ENCODE measurements at regions not wholly inside any gene's neighbourhood (a gene's known extent, or its start where the extent isn't known, plus 50 kb on each side); places are given as distances from the start of the nearest gene placed in this dataset.

DNA sequence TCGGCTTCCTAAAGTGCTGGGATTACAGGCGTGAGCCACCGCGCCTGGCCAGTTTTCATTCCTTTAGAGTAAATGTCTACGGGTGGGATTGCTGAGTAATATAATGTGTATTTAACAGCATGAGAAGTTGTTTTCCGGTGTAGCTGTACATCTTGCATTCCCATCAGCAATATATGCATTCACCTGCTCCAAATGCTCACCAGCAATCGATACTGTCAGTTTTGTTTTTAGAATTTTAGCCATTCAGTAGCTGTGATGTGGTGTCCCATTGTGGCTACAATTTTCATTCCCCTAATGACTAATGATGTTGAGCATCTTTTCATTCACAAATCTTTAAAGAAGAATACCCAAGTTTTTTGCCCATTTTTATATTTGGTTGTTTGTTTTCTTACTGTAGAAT, 134.8 kb upstream of the RGMA start:
- H3K27me3 ChIP-seq = no peaks in the 10 kb centered on the region
- no peak for DNase-seq (ENCODE audit: low spot score)
- H3K79me2 ChIP-seq = no peaks in the 10 kb centered on the region
- TF ChIP-seq EZH2phosphoT487 (IDR thresholded peaks at IDR 0.05; ENCODE audit: low read depth, severe bottlenecking, unreplicated experiment) = no peak
- TF ChIP-seq EZH2 (IDR thresholded peaks at IDR 0.05; ENCODE audit: borderline replicate concordance) = no peak
- TF ChIP-seq, protein P1, sequence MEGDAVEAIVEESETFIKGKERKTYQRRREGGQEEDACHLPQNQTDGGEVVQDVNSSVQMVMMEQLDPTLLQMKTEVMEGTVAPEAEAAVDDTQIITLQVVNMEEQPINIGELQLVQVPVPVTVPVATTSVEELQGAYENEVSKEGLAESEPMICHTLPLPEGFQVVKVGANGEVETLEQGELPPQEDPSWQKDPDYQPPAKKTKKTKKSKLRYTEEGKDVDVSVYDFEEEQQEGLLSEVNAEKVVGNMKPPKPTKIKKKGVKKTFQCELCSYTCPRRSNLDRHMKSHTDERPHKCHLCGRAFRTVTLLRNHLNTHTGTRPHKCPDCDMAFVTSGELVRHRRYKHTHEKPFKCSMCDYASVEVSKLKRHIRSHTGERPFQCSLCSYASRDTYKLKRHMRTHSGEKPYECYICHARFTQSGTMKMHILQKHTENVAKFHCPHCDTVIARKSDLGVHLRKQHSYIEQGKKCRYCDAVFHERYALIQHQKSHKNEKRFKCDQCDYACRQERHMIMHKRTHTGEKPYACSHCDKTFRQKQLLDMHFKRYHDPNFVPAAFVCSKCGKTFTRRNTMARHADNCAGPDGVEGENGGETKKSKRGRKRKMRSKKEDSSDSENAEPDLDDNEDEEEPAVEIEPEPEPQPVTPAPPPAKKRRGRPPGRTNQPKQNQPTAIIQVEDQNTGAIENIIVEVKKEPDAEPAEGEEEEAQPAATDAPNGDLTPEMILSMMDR (IDR thresholded peaks at IDR 0.05; ENCODE audit: poor library complexity) = no peak
- H4K20me1 ChIP-seq (ENCODE audit: insufficient read depth, poor library complexity, severe bottlenecking) = no peaks in the 10 kb centered on the region
- H3K27ac ChIP-seq = no peak overlapping the region
- 96% methylated on average over 7 of the region's 7 CpGs for WGBS (ENCODE audit: low lambda C conversion rate, missing lambda C conversion rate)
- H3K9me2 ChIP-seq (replicated peaks; ENCODE audit: insufficient read depth) = no peaks in the 10 kb centered on the region
- no peaks in the 10 kb centered on the region for H3K36me3 ChIP-seq (replicated peaks; ENCODE audit: insufficient read depth, low read depth)
- H3K4me1 ChIP-seq (ENCODE audit: insufficient read depth) = no peaks in the 10 kb centered on the region
- H2AFZ ChIP-seq = no peak overlapping the region
- H3K4me2 ChIP-seq = no peak overlapping the region
- no peak overlapping the region for H3K4me3 ChIP-seq
- no peaks in the 10 kb centered on the region for H3K9me3 ChIP-seq (ENCODE audit: low read depth)

DNA sequence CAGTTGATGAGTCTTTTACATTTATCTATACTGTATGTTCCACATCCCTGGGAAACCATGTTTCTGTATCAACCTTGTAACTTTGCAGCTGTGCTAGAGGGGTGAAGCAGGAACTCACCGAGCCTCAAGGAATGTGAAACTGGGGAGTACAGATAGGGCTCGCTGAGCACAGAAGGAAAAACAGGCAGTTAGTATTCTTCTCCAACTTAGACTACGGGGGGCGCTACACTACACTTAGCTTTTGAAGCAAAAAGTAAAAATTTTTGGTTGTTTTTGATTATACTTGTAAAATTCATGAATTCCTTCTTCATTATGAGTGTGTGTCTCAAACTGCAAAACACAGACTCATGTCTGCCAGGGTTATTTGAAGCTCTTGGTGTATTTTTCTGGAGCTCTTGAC, 132.7 kb upstream of the RGMA start:
- Histone ChIP-seq H3K4me1 (ENCODE audit: insufficient read depth) (no peaks in the 10 kb centered on the region), H3K4me2 (no peak overlapping the region), H3K36me3 (replicated peaks; ENCODE audit: insufficient read depth, low read depth) (no peaks in the 10 kb centered on the region), H3K4me3 (no peak overlapping the region), H3K27me3 (no peaks in the 10 kb centered on the region), H3K27ac (no peak overlapping the region), H2AFZ (no peak overlapping the region), H4K20me1 (ENCODE audit: insufficient read depth, poor library complexity, severe bottlenecking) (no peaks in the 10 kb centered on the region), H3K9me2 (replicated peaks; ENCODE audit: insufficient read depth) (no peaks in the 10 kb centered on the region), H3K9me3 (ENCODE audit: low read depth) (no peaks in the 10 kb centered on the region), H3K79me2 (no peaks in the 10 kb centered on the region)
- TF ChIP-seq, protein P1 (IDR thresholded peaks at IDR 0.05; ENCODE audit: poor library complexity) = no peak
- TF ChIP-seq EZH2phosphoT487 (IDR thresholded peaks at IDR 0.05; ENCODE audit: low read depth, severe bottlenecking, unreplicated experiment) (no peak), EZH2 (IDR thresholded peaks at IDR 0.05; ENCODE audit: borderline replicate concordance) (no peak)
- DNase-seq (ENCODE audit: low spot score) = no peak
- WGBS (ENCODE audit: low lambda C conversion rate, missing lambda C conversion rate) = 60% methylated on average over 4 of the region's 4 CpGs

DNA sequence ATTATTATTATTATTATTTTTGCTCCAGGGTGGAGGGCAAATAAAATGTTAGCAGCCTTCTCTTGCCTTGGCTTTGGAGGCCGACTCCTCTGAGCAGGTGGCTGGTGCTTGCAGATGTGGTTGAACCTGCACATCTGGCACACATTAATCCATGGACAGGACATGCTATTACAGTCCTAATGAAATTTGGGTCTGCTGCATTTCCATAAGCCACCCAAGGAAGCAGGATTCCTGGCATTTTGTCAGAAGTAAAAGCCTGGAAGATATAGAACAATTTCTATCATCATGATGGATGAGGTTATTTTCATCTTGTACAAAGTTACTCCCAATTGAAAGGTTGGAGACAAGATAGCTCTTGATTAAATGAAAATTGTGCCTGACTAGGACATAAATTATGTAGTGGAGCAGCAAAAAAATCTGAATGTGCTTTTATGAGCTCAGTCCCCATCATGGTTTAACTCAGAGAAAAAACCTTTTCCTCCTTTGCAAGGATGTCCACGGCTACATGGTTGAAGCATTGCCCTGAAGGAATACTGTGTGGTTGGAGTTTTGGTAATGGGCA, 130.9 kb upstream of the RGMA start:
- H3K79me2 ChIP-seq = no peaks in the 10 kb centered on the region
- H3K9me2 ChIP-seq (replicated peaks; ENCODE audit: insufficient read depth) = no peaks in the 10 kb centered on the region
- no peak overlapping the region for H3K4me2 ChIP-seq
- H3K4me3 ChIP-seq = no peak overlapping the region
- H3K27ac ChIP-seq = no peak overlapping the region
- no peaks in the 10 kb centered on the region for H3K9me3 ChIP-seq (ENCODE audit: low read depth)
- H3K4me1 ChIP-seq (ENCODE audit: insufficient read depth) = no peaks in the 10 kb centered on the region
- TF ChIP-seq EZH2phosphoT487 (IDR thresholded peaks at IDR 0.05; ENCODE audit: low read depth, severe bottlenecking, unreplicated experiment) (no peak), EZH2 (IDR thresholded peaks at IDR 0.05; ENCODE audit: borderline replicate concordance) (no peak)
- TF ChIP-seq, protein P1 (IDR thresholded peaks at IDR 0.05; ENCODE audit: poor library complexity) = no peak
- H4K20me1 ChIP-seq (ENCODE audit: insufficient read depth, poor library complexity, severe bottlenecking) = no peaks in the 10 kb centered on the region
- no peak for DNase-seq (ENCODE audit: low spot score)
- 68% methylated on average over 2 of the region's 2 CpGs for WGBS (ENCODE audit: low lambda C conversion rate, missing lambda C conversion rate)
- no peaks in the 10 kb centered on the region for H3K36me3 ChIP-seq (replicated peaks; ENCODE audit: insufficient read depth, low read depth)
- no peak overlapping the region for H2AFZ ChIP-seq
- H3K27me3 ChIP-seq = no peaks in the 10 kb centered on the region

DNA sequence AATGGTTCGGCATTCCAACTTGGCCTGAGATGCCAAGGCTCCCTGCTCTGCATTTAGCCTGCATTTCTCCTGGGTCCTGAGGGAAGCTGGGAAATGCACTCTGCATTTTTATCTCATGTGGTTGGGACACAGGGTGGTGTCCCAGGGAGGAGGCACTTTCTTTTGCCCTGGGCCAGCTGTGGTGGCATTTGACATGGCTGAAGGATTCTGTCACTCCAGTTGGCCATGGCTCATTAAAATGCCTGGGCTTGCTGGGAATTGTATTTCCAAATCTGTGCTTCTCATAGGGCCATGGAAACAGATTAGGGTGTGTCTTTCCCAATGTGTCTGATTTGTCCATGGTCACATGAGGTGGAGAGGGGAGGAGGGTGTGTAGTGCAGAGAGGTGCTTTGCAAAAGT, 128.3 kb upstream of the RGMA start:
- Histone ChIP-seq H3K27ac (no peak overlapping the region), H4K20me1 (ENCODE audit: insufficient read depth, poor library complexity, severe bottlenecking) (no peaks in the 10 kb centered on the region), H2AFZ (no peak overlapping the region), H3K4me1 (ENCODE audit: insufficient read depth) (no peaks in the 10 kb centered on the region), H3K9me2 (replicated peaks; ENCODE audit: insufficient read depth) (no peaks in the 10 kb centered on the region), H3K79me2 (no peaks in the 10 kb centered on the region), H3K27me3 (no peaks in the 10 kb centered on the region), H3K4me2 (no peak overlapping the region), H3K9me3 (ENCODE audit: low read depth) (no peaks in the 10 kb centered on the region), H3K36me3 (replicated peaks; ENCODE audit: insufficient read depth, low read depth) (no peaks in the 10 kb centered on the region), H3K4me3 (no peak overlapping the region)
- 94% methylated on average over 1 of the region's 1 CpG for WGBS (ENCODE audit: low lambda C conversion rate, missing lambda C conversion rate)
- DNase-seq (ENCODE audit: low spot score) = no peak
- TF ChIP-seq EZH2 (IDR thresholded peaks at IDR 0.05; ENCODE audit: borderline replicate concordance) = no peak
- no peak for TF ChIP-seq EZH2phosphoT487 (IDR thresholded peaks at IDR 0.05; ENCODE audit: low read depth, severe bottlenecking, unreplicated experiment)
- TF ChIP-seq, protein P1 (IDR thresholded peaks at IDR 0.05; ENCODE audit: poor library complexity) = no peak

Measured in hepatocyte (in vitro differentiated cells).